ENCODE measurements at regions not wholly inside any gene's neighbourhood (a gene's known extent, or its start where the extent isn't known, plus 50 kb on each side); places are given as distances from the start of the nearest gene placed in this dataset.

GRCh38 chr9:126030716-126031115 is 283.5 kb downstream of the PBX3 start:
- no peak for TF ChIP-seq CTCF (IDR thresholded peaks at IDR 0.05; ENCODE audit: borderline replicate concordance, insufficient read depth, low read depth, low read length)
- H3K4me3 ChIP-seq (ENCODE audit: low read depth, low read length) = no peak overlapping the region

GRCh38 chr9:126031116-126031515 is 283.9 kb downstream of the PBX3 start:
- TF ChIP-seq CTCF (IDR thresholded peaks at IDR 0.05; ENCODE audit: borderline replicate concordance, insufficient read depth, low read depth, low read length) = no peak
- no peak overlapping the region for H3K4me3 ChIP-seq (ENCODE audit: low read depth, low read length)

- TF ChIP-seq CTCF (IDR thresholded peaks at IDR 0.05; ENCODE audit: borderline replicate concordance, insufficient read depth, low read depth, low read length) = no peak
- no peak overlapping the region for H3K4me3 ChIP-seq (ENCODE audit: low read depth, low read length)
These were observed 285.0 kb downstream of the PBX3 start for GRCh38 chr9:126032135-126032534.

GRCh38 chr9:126033318-126033717 is 286.1 kb downstream of the PBX3 start:
- H3K4me3 ChIP-seq (ENCODE audit: low read depth, low read length) = no peak overlapping the region
- TF ChIP-seq CTCF (IDR thresholded peaks at IDR 0.05; ENCODE audit: borderline replicate concordance, insufficient read depth, low read depth, low read length) = no peak

- H3K4me3 ChIP-seq (ENCODE audit: low read depth, low read length) = no peak overlapping the region
- TF ChIP-seq CTCF (IDR thresholded peaks at IDR 0.05; ENCODE audit: borderline replicate concordance, insufficient read depth, low read depth, low read length) = no peak
These were observed 286.8 kb downstream of the PBX3 start for GRCh38 chr9:126033956-126034355.

GRCh38 chr9:126036881-126037291 is 289.7 kb downstream of the PBX3 start:
- no peak overlapping the region for H3K4me3 ChIP-seq (ENCODE audit: low read depth, low read length)
- TF ChIP-seq CTCF (IDR thresholded peaks at IDR 0.05; ENCODE audit: borderline replicate concordance, insufficient read depth, low read depth, low read length) = no peak

GRCh38 chr9:126038790-126039189 is 287.8 kb upstream of the MVB12B start:
- no peak overlapping the region for H3K4me3 ChIP-seq (ENCODE audit: low read depth, low read length)
- TF ChIP-seq CTCF (IDR thresholded peaks at IDR 0.05; ENCODE audit: borderline replicate concordance, insufficient read depth, low read depth, low read length) = no peak

Data from GM12875 (cell line).